Testis (tissue), 2 donors: ENCODE measurements at regions not wholly inside any gene's neighbourhood (a gene's known extent, or its start where the extent isn't known, plus 50 kb on each side); places are given as distances from the start of the nearest gene placed in this dataset.
"Not testable (repeated sequence)": the region's sequence is repeated elsewhere in the genome, so short reads cannot be mapped to it uniquely, and the experiment has no call there.

Experiments
- DNase-seq: peaks from one replicate; pipeline ENCODE4 v3.0.0-alpha.2; 2019
- H3K27ac ChIP-seq, 2 donors: fragments of 200-600 bp; sonication (generic); one replicate each; pipeline ENCODE4 v1.5.1; 2019
- H3K27me3 ChIP-seq: fragments of 200-600 bp; sonication (generic); one replicate; pipeline ENCODE4 v1.5.1; 2019
- H3K36me3 ChIP-seq: fragments of 200-600 bp; sonication (generic); one replicate; pipeline ENCODE4 v1.5.1; 2017; ENCODE audit warnings: low read depth; ENCODE audit errors: missing control alignments
- H3K4me1 ChIP-seq: fragments of 200-600 bp; sonication (generic); one replicate; pipeline ENCODE4 v1.5.1; 2019
- H3K4me3 ChIP-seq, 2 donors: fragments of 200-600 bp; sonication (generic); one replicate each; pipeline ENCODE4 v1.5.1; 2017 to 2019
- H3K9me3 ChIP-seq: fragments of 200-600 bp; sonication (generic); one replicate; pipeline ENCODE4 v1.5.1; 2017
- WGBS, 2 donors: methylation state at CpG; one replicate each; pipeline ENCODE4 v1.1.5; 2018; 5-methylcytosine and 5-hydroxymethylcytosine counted together
- intact Hi-C: fragments of 100-400 bp; cut with DNase I; formaldehyde crosslinking; loops from one replicate; pipeline ENCODE4 v1.15.1; 2023; ENCODE audit warnings: low total_unique reads
- microRNA-seq, 2 donors: library from miRNA; unstranded; fragments of <30 nt; microRNA quantifications; one replicate each; pipeline ENCODE4, GENCODE V29; 2016; ENCODE audit warnings: borderline number of aligned reads in 2 of 2, borderline replicate concordance in 1 of 2
- small RNA-seq, 2 donors: library from RNA; depleted of rRNA; stranded (forward); fragments of <200 nt; gene quantifications; one replicate each; pipeline ENCODE3, GENCODE V24; 2016

GRCh38 chr5:1573217-1574022 is 49.7 kb upstream of the LPCAT1 start:
- H3K27ac ChIP-seq, DNase-seq, H3K4me1 ChIP-seq, H3K27me3 ChIP-seq, intact Hi-C loops, H3K9me3 ChIP-seq, H3K36me3 ChIP-seq, H3K4me3 ChIP-seq: not testable (repeated sequence)
- 89 to 91% methylated on average over 13 to 15 of the region's 15 CpGs for WGBS, 2 donors

Small RNAs in the stretch of these regions (microRNA-seq; reads per million reads assigned to microRNA genes)
- 0 reads per million in 2 donors for gene MIR4277

Small RNAs in the stretch of these regions (small RNA-seq; reads per million reads assigned to genes)
- gene AC091849.1: 0 reads per million in 2 donors
- gene MIR4277: 0 reads per million in 2 donors
